ENCODE measurements at regions not wholly inside any gene's neighbourhood (a gene's known extent, or its start where the extent isn't known, plus 50 kb on each side); places are given as distances from the start of the nearest gene placed in this dataset.
A peak's percentile ranks its signal among the peaks of the same experiment; 100 is the strongest.

- H3K36me3 ChIP-seq (ENCODE audit: control insufficient read depth, insufficient read depth, low read length) = no peaks in the 10 kb centered on the region
- H2AFZ ChIP-seq (ENCODE audit: low read depth, low read length) = no peak overlapping the region
- no peak overlapping the region for H3K4me3 ChIP-seq
- DNase-seq (ENCODE audit: extremely low read depth in 1 of 4, low spot score in 3 of 4) (peak in 1 of 4 experiments; percentile 30), ATAC-seq (peak; percentile 63), FAIRE-seq (no peak)
- H3K9me1 ChIP-seq (ENCODE audit: control insufficient read depth, insufficient read depth, low read length) = no peaks in the 10 kb centered on the region
- H3K27me3 ChIP-seq (ENCODE audit: control insufficient read depth in 2 of 2, insufficient read depth in 2 of 2, low read length in 2 of 2) = no peaks in the 10 kb centered on the region
- TF ChIP-seq ZBTB7A (IDR thresholded peaks at IDR 0.05; ENCODE audit: borderline replicate concordance, control insufficient read depth, low read depth, low read length) = peak; percentile 35; the same call in 1 of the 2 replicates
- TF ChIP-seq MGA (IDR thresholded peaks at IDR 0.05) = no peak
- no peak for TF ChIP-seq FOXM1 (IDR thresholded peaks at IDR 0.05; ENCODE audit: low read depth)
- TF ChIP-seq FOXM1 (CRISPR knock-in tag; IDR thresholded peaks at IDR 0.05; ENCODE audit: low read depth) = no peak
- H4K20me1 ChIP-seq (replicated peaks; ENCODE audit: control insufficient read depth, insufficient read depth, low read length) = no peaks in the 10 kb centered on the region
- CTCF ChIA-PET (ENCODE audit: low intra/inter-chr PET ratio) = no interaction called here
- H3K27ac ChIP-seq (ENCODE audit: extremely low read depth, low read depth, low read length) = no peak overlapping the region
- BruUV-seq (replicated peaks) = no TSS peak
- peaks cover 0 to 25% of the 10 kb centered on the region in 2 experiments; a peak in 2 of 5 replicates for H3K4me1 ChIP-seq (replicated peaks in 1 of 2; ENCODE audit: control insufficient read depth in 2 of 2, insufficient read depth in 2 of 2, low read length in 2 of 2)
- H3K9me3 ChIP-seq (replicated peaks; ENCODE audit: control insufficient read depth, insufficient read depth, low read depth, low read length) = no peaks in the 10 kb centered on the region
- no peaks in the 10 kb centered on the region for H3K79me2 ChIP-seq (ENCODE audit: control insufficient read depth, insufficient read depth, low read length)
- POLR2A ChIA-PET = interaction anchor here (0.6 to 0.7 kb wide), 2 partner anchors 17 to 493 kb away, joined by 3 to 4 read pairs; no protein-coding TSS in a partner anchor
- H3K4me2 ChIP-seq (ENCODE audit: insufficient read depth, low read length) = no peak overlapping the region
- 0 out of 4 replicates have a peak overlapping the region, but pooled peaks of 1 of the 2 experiments have one; percentile 22 for H3K9ac ChIP-seq (ENCODE audit: insufficient read depth in 1 of 2, low read depth in 2 of 2, low read length in 2 of 2)
- 22% methylated on average over 16 of the region's 17 CpGs for WGBS (ENCODE audit: insufficient coverage, low coverage, missing lambda C conversion rate)
- in situ Hi-C loops (cut with MboI) (no loop called here), intact Hi-C loops (cut with micrococcal nuclease) (no loop called here)
These were observed 103.5 kb upstream of the SIMC1 start for GRCh38 chr5:176134529-176135223.
